Heart left ventricle (tissue), 13 donors: ENCODE measurements at regions not wholly inside any gene's neighbourhood (a gene's known extent, or its start where the extent isn't known, plus 50 kb on each side); places are given as distances from the start of the nearest gene placed in this dataset.

ENCODE experiments used
- POLR2A ChIP-seq, 2 donors: fragments of 450-650 bp; IDR thresholded peaks; one replicate each; pipeline ENCODE4 v1.6.1; 2017; ENCODE audit warnings: antibody characterized with exemption in 2 of 2, mild to moderate bottlenecking in 2 of 2, moderate library complexity in 2 of 2
- TF ChIP-seq, protein P1 (sequence below), 12 donors: fragments of 200-600 bp; sonication (generic) in 4 of 12; IDR thresholded peaks; one replicate each; pipeline versions ENCODE4 v1.5.0 to v1.8.0; 2018 to 2022; ENCODE audit warnings: antibody characterized with exemption in 12 of 12, mild to moderate bottlenecking in 5 of 12
- donor health status: ischemic (EF 13 %, LVEDD 7.1; RV severe dilation, severe dysfunction).
- donor health status: DM: no; HTN: yes; CAD: no.
- donor health status: DM: no; HTN: no; CAD: no.
- donor health status: ischemic (EF 25% LVEDD 6.9; RV normal size, moderate dysfunction).
- donor health status: ischemic (EF 25% LVEDD 5.7; RV mildly dilated, moderate dysfunction).
- donor health status: ischemic (EF 35%, LVEDD 5.7; RV mildly dilated, moderate dysfunction).
- donor health status: nonischemic (EF 11% LVEDD 7.7; RV severe dilation, severe dysfunction).
- donor health status: DM: yes; HTN: yes; CAD: no.
- donor health status: PGD.
- donor health status: ischemic (EF 29% LVEDD 5.4; RV normal size, mild dysfunction).
- donor health status: nonischemic (EF 23%, LVEDD 6.1; RV moderate dilation, normal function).

DNA sequence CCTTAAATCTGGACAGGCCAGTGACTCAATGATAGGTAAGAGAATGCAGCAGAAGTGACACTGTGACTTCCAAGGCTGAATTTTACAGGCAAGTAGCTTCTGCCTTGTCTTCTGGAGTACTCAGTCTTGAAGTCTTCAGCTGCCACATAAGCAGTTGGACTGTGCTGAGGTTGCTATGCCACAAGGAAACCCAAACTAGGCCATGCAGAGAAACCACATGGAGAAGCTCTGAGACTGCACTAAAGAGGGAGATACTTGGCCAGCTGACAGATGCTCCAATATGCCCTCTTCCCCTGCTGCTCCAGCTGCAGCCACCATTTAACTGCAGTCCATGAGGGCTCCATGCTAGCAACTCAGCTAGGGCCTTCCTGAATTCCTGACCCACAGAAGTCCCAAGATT lies 119.4 kb upstream of the GADL1 start:
- TF ChIP-seq, protein P1, sequence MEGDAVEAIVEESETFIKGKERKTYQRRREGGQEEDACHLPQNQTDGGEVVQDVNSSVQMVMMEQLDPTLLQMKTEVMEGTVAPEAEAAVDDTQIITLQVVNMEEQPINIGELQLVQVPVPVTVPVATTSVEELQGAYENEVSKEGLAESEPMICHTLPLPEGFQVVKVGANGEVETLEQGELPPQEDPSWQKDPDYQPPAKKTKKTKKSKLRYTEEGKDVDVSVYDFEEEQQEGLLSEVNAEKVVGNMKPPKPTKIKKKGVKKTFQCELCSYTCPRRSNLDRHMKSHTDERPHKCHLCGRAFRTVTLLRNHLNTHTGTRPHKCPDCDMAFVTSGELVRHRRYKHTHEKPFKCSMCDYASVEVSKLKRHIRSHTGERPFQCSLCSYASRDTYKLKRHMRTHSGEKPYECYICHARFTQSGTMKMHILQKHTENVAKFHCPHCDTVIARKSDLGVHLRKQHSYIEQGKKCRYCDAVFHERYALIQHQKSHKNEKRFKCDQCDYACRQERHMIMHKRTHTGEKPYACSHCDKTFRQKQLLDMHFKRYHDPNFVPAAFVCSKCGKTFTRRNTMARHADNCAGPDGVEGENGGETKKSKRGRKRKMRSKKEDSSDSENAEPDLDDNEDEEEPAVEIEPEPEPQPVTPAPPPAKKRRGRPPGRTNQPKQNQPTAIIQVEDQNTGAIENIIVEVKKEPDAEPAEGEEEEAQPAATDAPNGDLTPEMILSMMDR (IDR thresholded peaks at IDR 0.05): no peak
- TF ChIP-seq POLR2A (IDR thresholded peaks at IDR 0.05): no peak
